B cell (primary cell): ENCODE measurements at regions not wholly inside any gene's neighbourhood (a gene's known extent, or its start where the extent isn't known, plus 50 kb on each side); places are given as distances from the start of the nearest gene placed in this dataset.

Experiments
- ATAC-seq: fragments of 200-7000 bp; cut with Tn5 transposase; one replicate; pipeline ENCODE4 v1.10.0; 2021; ENCODE audit warnings: low read depth, mild to moderate bottlenecking, moderate number of reproducible peaks, moderate library complexity
- CTCF ChIA-PET: fragments of 350-600 bp; sonication (Branson Sonifier 250); formaldehyde crosslinking; loops from one replicate; lab custom pipeline; 2021; ENCODE audit warnings: antibody characterized with exemption, inconsistent platforms; lab: Charles Lee
- POLR2A ChIA-PET: fragments of 350-600 bp; sonication (Branson Sonifier 250); formaldehyde crosslinking; loops from one replicate; lab custom pipeline; 2021; ENCODE audit warnings: antibody characterized with exemption; lab: Charles Lee
- DNase-seq: peaks from one replicate; pipeline ENCODE4 v3.0.0; 2013
- H2AFZ ChIP-seq: 2 replicates; pipeline ENCODE4 v1.6.1; 2012; ENCODE audit warnings: mild to moderate bottlenecking, low read depth, low read length; ENCODE audit not compliant: insufficient read depth, poor library complexity, severe bottlenecking
- H3K27ac ChIP-seq, 2 donors: 1 replicate in 1 of 2; 2 replicates in 1 of 2; pipeline ENCODE4 v1.5.1; 2012 to 2013; ENCODE audit warnings: low read length in 2 of 2, mild to moderate bottlenecking in 2 of 2, moderate library complexity in 1 of 2
- H3K27me3 ChIP-seq, 4 experiments: fragments of 200-600 bp in 1 of 4; sonication (generic) in 1 of 4; replicated peaks in 1 of 4; 1 replicate in 2 of 4; 2 replicates in 2 of 4; pipeline versions ENCODE4 v1.6.1 to v1.7.0; 2013 to 2016; ENCODE audit warnings: low read length in 3 of 4, mild to moderate bottlenecking in 2 of 4, mixed read lengths in 1 of 4, moderate library complexity in 1 of 4; ENCODE audit not compliant: insufficient read depth in 4 of 4, control insufficient read depth in 3 of 4; ENCODE audit errors: control extremely low read depth in 1 of 4
- H3K36me3 ChIP-seq, 2 experiments: replicated peaks in 1 of 2; 1 replicate in 1 of 2; 2 replicates in 1 of 2; pipeline versions ENCODE4 v1.6.1 to v1.7.1; 2013; ENCODE audit warnings: low read length in 1 of 2; ENCODE audit not compliant: insufficient read depth in 2 of 2, control insufficient read depth in 1 of 2; ENCODE audit errors: control extremely low read depth in 1 of 2, extremely low read depth in 1 of 2
- H3K4me1 ChIP-seq, 2 donors: fragments of 200-600 bp in 1 of 2; sonication (generic) in 1 of 2; 1 replicate in 1 of 2; 2 replicates in 1 of 2; pipeline versions ENCODE4 v1.5.1 to v1.6.1; 2013 to 2017; ENCODE audit warnings: low read length in 2 of 2; ENCODE audit not compliant: control insufficient read depth in 2 of 2, insufficient read depth in 2 of 2
- H3K4me2 ChIP-seq: replicated peaks from 2 replicates; pipeline ENCODE3; 2012; ENCODE audit warnings: mild to moderate bottlenecking, low read depth, low read length; ENCODE audit not compliant: poor library complexity, severe bottlenecking
- H3K4me3 ChIP-seq, 5 experiments: fragments of 200-600 bp in 1 of 5; sonication (generic) in 1 of 5; 1 replicate in 3 of 5; 2 replicates in 2 of 5; pipeline versions ENCODE4 v1.5.1 to v1.7.0; 2011 to 2016; ENCODE audit warnings: low read length in 4 of 5, mild to moderate bottlenecking in 4 of 5, low read depth in 2 of 5, control low read depth in 1 of 5, moderate library complexity in 1 of 5; ENCODE audit not compliant: insufficient read depth in 1 of 5; ENCODE audit errors: control extremely low read depth in 1 of 5, extremely low read depth in 1 of 5
- H3K79me2 ChIP-seq: fragments of 200-600 bp; sonication (generic); one replicate; pipeline ENCODE4 v1.6.0; 2016; ENCODE audit warnings: low read length; ENCODE audit not compliant: control insufficient read depth, insufficient read depth
- H3K9ac ChIP-seq: fragments of 200-600 bp; sonication (generic); 2 replicates; pipeline ENCODE4 v1.6.1; 2017; ENCODE audit warnings: mild to moderate bottlenecking, low read length, moderate library complexity
- H3K9me3 ChIP-seq, 3 donors: one replicate each; pipeline versions ENCODE4 v1.6.1 to v1.7.1; 2013; ENCODE audit warnings: low read length in 2 of 3; ENCODE audit not compliant: control insufficient read depth in 2 of 3, insufficient read depth in 1 of 3; ENCODE audit errors: control extremely low read depth in 1 of 3
- H4K20me1 ChIP-seq: 2 replicates; pipeline ENCODE4 v1.6.0; 2012; ENCODE audit warnings: mild to moderate bottlenecking, low read length; ENCODE audit not compliant: insufficient read depth, control insufficient read depth, poor library complexity, severe bottlenecking
- H3K27ac Mint-ChIP-seq: one replicate; pipeline ENCODE4 v1.8.0; 2021; ENCODE audit warnings: mixed read lengths
- H3K27me3 Mint-ChIP-seq: one replicate; pipeline ENCODE4 v1.8.0; 2021; ENCODE audit warnings: mixed read lengths
- H3K4me1 Mint-ChIP-seq: one replicate; pipeline ENCODE4 v1.8.0; 2021; ENCODE audit warnings: mixed read lengths
- H3K4me3 Mint-ChIP-seq: one replicate; pipeline ENCODE4 v1.8.0; 2021; ENCODE audit warnings: mixed read lengths
- H3K9me3 Mint-ChIP-seq: one replicate; pipeline ENCODE4 v1.8.0; 2022; ENCODE audit warnings: mixed read lengths; ENCODE audit not compliant: insufficient read depth
- CTCF ChIP-seq: fragments of 200-600 bp; IDR thresholded peaks from one replicate; pipeline ENCODE4 v1.8.0; 2022; ENCODE audit warnings: antibody characterized with exemption, mild to moderate bottlenecking
- EZH2 ChIP-seq: IDR thresholded peaks from 2 replicates; pipeline ENCODE4 v1.6.1; 2012; ENCODE audit warnings: borderline replicate concordance, low read depth, mild to moderate bottlenecking, moderate library complexity, low read length; ENCODE audit not compliant: insufficient read depth, poor library complexity, severe bottlenecking
- WGBS: methylation state at CpG from one replicate; pipeline ENCODE4 v1.1.5; 2013; ENCODE audit warnings: missing lambda C conversion rate; ENCODE audit not compliant: insufficient coverage; 5-methylcytosine and 5-hydroxymethylcytosine counted together
- intact Hi-C: fragments of 100-400 bp; cut with micrococcal nuclease; formaldehyde crosslinking; loops from one replicate; pipeline ENCODE4 v1.10.0; 2022

- ChIA-PET CTCF (no interaction called here), POLR2A (no interaction called here)
- Histone ChIP-seq H3K36me3 (no peaks in the 10 kb centered on the region), H3K9ac (no peak overlapping the region), H3K4me2 (no peak overlapping the region), H3K79me2 (no peaks in the 10 kb centered on the region), H3K27ac (no peak overlapping the region), H3K27me3 (peaks cover 0 to 2% (median 0%) of the 10 kb centered on the region in 4 experiments), H3K4me3 (no peak overlapping the region), H3K9me3 (no peaks in the 10 kb centered on the region), H4K20me1 (no peaks in the 10 kb centered on the region), H2AFZ (no peak overlapping the region), H3K4me1 (no peaks in the 10 kb centered on the region)
- Mint-ChIP-seq H3K27me3 (peaks cover 3% of the 10 kb centered on the region), H3K9me3 (no peaks in the 10 kb centered on the region), H3K4me1 (no peaks in the 10 kb centered on the region), H3K27ac (no peak overlapping the region), H3K4me3 (no peak overlapping the region)
- WGBS = 82% methylated on average over 5 of the region's 6 CpGs
- intact Hi-C loops = no loop called here
- DNase-seq (no peak), ATAC-seq (no peak)
- TF ChIP-seq CTCF = no peak
- TF ChIP-seq EZH2 = no peak
These were observed 136.5 kb upstream of the ETS2 start for GRCh38 chr21:38669186-38669585.

- H3K4me3 Mint-ChIP-seq = no peak overlapping the region
- no peak for DNase-seq
- H3K4me2 ChIP-seq = no peak overlapping the region
- CTCF ChIA-PET = interaction anchor here (1.1 kb wide), 1 partner anchor 467 kb away, joined by 4 read pairs; no protein-coding TSS in a partner anchor
- H3K27me3 Mint-ChIP-seq = peaks cover 3% of the 10 kb centered on the region
- 97% methylated on average over 4 of the region's 7 CpGs for WGBS
- intact Hi-C loops = loop anchor here (5.0 kb wide), 1 partner anchor 466 kb away; no protein-coding TSS in a partner anchor
- no peak overlapping the region for H3K4me3 ChIP-seq
- H3K27me3 ChIP-seq = no peaks in the 10 kb centered on the region
- H2AFZ ChIP-seq = no peak overlapping the region
- no peaks in the 10 kb centered on the region for H3K36me3 ChIP-seq
- no peaks in the 10 kb centered on the region for H3K4me1 Mint-ChIP-seq
- ATAC-seq = no peak
- no peaks in the 10 kb centered on the region for H3K9me3 Mint-ChIP-seq
- no peak overlapping the region for H3K27ac Mint-ChIP-seq
- TF ChIP-seq EZH2 = no peak
- TF ChIP-seq CTCF = no peak
- H3K9ac ChIP-seq = no peak overlapping the region
- no peaks in the 10 kb centered on the region for H3K4me1 ChIP-seq
- no peaks in the 10 kb centered on the region for H3K79me2 ChIP-seq
- H4K20me1 ChIP-seq = no peaks in the 10 kb centered on the region
- H3K27ac ChIP-seq = no peak overlapping the region
- POLR2A ChIA-PET = no interaction called here
- H3K9me3 ChIP-seq = no peaks in the 10 kb centered on the region
These were observed 134.9 kb upstream of the ETS2 start for GRCh38 chr21:38670861-38671260.
